Esophagus squamous epithelium (tissue), 5 donors: ENCODE measurements at regions not wholly inside any gene's neighbourhood (a gene's known extent, or its start where the extent isn't known, plus 50 kb on each side); places are given as distances from the start of the nearest gene placed in this dataset.

Experiments used
- DNase-seq: peaks from one replicate; lab custom pipeline; 2025; lab: John Stamatoyannopoulos, UW
- H3K27ac ChIP-seq, 4 donors: fragments of 200-600 bp; sonication (generic); one replicate each; pipeline ENCODE4 v1.5.1; 2016 to 2019; ENCODE audit warnings: mild to moderate bottlenecking in 1 of 4
- H3K27me3 ChIP-seq, 4 donors: fragments of 200-600 bp; sonication (generic); 1 replicate in 3 of 4; 2 replicates in 1 of 4; pipeline versions ENCODE4 v1.5.1 to v1.6.0; 2017 to 2021; ENCODE audit warnings: antibody characterized with exemption in 1 of 4
- H3K36me3 ChIP-seq, 3 donors: fragments of 200-600 bp; sonication (generic); one replicate each; pipeline ENCODE4 v1.5.1; 2016 to 2019
- H3K4me1 ChIP-seq, 3 donors: fragments of 200-600 bp; sonication (generic); one replicate each; pipeline ENCODE4 v1.5.1; 2017 to 2019
- H3K4me3 ChIP-seq, 4 donors: fragments of 200-600 bp; sonication (generic); 1 replicate in 3 of 4; 2 replicates in 1 of 4; pipeline ENCODE4 v1.5.1; 2016 to 2019; ENCODE audit warnings: mild to moderate bottlenecking in 2 of 4, moderate library complexity in 1 of 4
- H3K9me3 ChIP-seq, 3 donors: fragments of 200-600 bp; sonication (generic); one replicate each; pipeline ENCODE4 v1.5.1; 2016 to 2019
- CTCF ChIP-seq, 6 experiments: fragments of 450-650 bp in 4 of 6; fragments of 200-600 bp in 2 of 6; sonication (generic) in 2 of 6; IDR thresholded peaks; one replicate each; pipeline ENCODE4 v1.5.1; 2016 to 2019; ENCODE audit warnings: antibody characterized with exemption in 6 of 6, mild to moderate bottlenecking in 4 of 6, moderate library complexity in 4 of 6
- POLR2A ChIP-seq, 4 donors: fragments of 450-650 bp; IDR thresholded peaks; one replicate each; pipeline ENCODE4 v1.6.1; 2017; ENCODE audit warnings: antibody characterized with exemption in 4 of 4, mild to moderate bottlenecking in 4 of 4, moderate library complexity in 3 of 4
- WGBS, 2 donors: methylation state at CpG; one replicate each; pipeline ENCODE4 v1.1.5; 2018; 5-methylcytosine and 5-hydroxymethylcytosine counted together
- intact Hi-C: fragments of 100-400 bp; cut with DNase I; formaldehyde crosslinking; loops from one replicate; pipeline ENCODE4 v1.15.0; 2022
- donor health status: DM: yes; HTN: yes; CAD: no.

DNA sequence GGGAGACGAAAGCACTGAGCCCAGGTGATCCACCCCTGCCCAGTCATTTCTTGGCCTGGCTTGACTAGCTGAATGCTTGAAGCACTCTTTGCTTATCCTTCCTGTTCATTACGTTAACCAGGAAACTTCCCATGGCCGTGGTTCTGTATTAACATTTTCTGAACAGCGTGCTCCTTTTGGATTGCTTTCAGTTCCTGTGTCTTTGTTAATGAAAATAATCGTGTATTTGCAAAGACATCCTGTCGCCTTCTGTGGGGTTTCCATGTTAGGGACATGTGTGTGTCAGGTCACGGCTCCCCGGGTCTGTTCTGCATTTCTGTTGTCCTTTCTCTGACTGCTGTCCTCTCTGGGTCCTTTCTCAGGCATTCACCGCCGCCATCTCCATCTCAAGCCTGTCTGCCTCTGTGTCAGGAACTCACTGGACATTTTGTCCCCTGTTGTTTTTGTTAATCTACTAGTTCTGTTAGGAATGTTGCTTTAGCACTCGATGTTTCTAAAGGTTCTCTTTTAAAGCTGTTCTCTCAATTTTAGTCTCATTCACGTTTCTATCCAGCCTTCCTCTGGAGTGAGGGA, 434.1 kb upstream of the HS6ST1 start:
- Histone ChIP-seq H3K4me3 (no peak overlapping the region), H3K27ac (no peak overlapping the region), H3K27me3 (no peaks in the 10 kb centered on the region), H3K9me3 (no peaks in the 10 kb centered on the region), H3K4me1 (no peaks in the 10 kb centered on the region), H3K36me3 (no peaks in the 10 kb centered on the region)
- no peak for DNase-seq
- no peak for TF ChIP-seq CTCF (IDR thresholded peaks at IDR 0.05)
- TF ChIP-seq POLR2A (IDR thresholded peaks at IDR 0.05): no peak
- WGBS, 2 donors: 65 to 73% methylated on average over 11 to 12 of the region's 12 CpGs
- intact Hi-C loops: no loop called here

DNA sequence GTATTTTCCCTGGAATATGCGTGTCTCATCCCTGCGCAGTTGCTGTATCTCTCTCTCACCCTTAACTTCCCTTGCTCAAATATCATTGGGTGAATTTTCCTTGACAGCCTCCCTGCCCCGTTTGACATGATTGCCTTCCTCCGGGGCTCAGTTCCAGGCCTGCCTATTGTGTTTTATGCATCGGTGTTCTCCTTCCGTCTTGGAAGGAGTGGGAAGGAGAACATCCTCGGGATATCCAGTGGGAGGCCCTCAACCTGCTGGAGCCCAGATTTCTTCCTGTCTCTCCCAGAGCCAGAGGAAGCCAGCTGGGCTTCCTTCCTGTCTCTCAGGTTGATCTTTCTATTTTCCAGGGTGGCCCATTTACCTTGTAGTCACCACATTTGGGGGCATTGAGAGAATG, 434.7 kb upstream of the HS6ST1 start:
- DNase-seq: no peak
- H3K4me3 ChIP-seq: no peak overlapping the region
- H3K9me3 ChIP-seq: no peaks in the 10 kb centered on the region
- no peaks in the 10 kb centered on the region for H3K4me1 ChIP-seq
- intact Hi-C loops: no loop called here
- TF ChIP-seq CTCF (IDR thresholded peaks at IDR 0.05) (no peak), POLR2A (IDR thresholded peaks at IDR 0.05) (no peak)
- no peaks in the 10 kb centered on the region for H3K36me3 ChIP-seq
- H3K27me3 ChIP-seq: no peaks in the 10 kb centered on the region
- no peak overlapping the region for H3K27ac ChIP-seq
- 64 to 65% methylated on average over 6 to 7 of the region's 7 CpGs for WGBS, 2 donors

DNA sequence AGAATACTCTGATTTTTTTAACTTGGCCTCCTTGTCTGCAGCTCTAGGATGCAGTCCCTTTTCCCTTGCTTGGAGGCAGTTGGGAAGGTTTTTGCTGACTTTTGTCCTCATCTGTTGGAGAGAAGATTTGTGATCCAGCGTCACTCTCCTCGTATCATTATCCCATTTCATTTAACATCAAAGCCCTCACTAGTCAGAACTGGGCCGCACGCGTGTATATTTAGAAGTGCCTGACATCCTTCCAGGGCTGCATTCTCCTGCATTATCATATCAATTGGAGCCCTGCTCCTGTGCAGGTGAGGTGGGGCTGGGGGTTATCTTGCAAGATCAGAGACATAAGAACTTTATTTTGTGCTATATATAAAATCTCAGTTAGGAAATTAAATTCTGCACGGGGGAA, 435.1 kb upstream of the HS6ST1 start:
- Histone ChIP-seq H3K9me3 (no peaks in the 10 kb centered on the region), H3K4me3 (no peak overlapping the region), H3K4me1 (no peaks in the 10 kb centered on the region), H3K27ac (no peak overlapping the region), H3K36me3 (no peaks in the 10 kb centered on the region), H3K27me3 (no peaks in the 10 kb centered on the region)
- intact Hi-C loops: no loop called here
- no peak for DNase-seq
- 70 to 71% methylated on average over 5 to 6 of the region's 6 CpGs for WGBS, 2 donors
- TF ChIP-seq POLR2A (IDR thresholded peaks at IDR 0.05): no peak
- TF ChIP-seq CTCF (IDR thresholded peaks at IDR 0.05): no peak

- WGBS, 2 donors: 58 to 61% methylated on average over 5 to 6 of the region's 6 CpGs
- DNase-seq: no peak
- Histone ChIP-seq H3K36me3 (no peaks in the 10 kb centered on the region), H3K27ac (no peak overlapping the region), H3K4me3 (no peak overlapping the region), H3K9me3 (no peaks in the 10 kb centered on the region), H3K4me1 (no peaks in the 10 kb centered on the region), H3K27me3 (no peaks in the 10 kb centered on the region)
- intact Hi-C loops: no loop called here
- TF ChIP-seq CTCF (IDR thresholded peaks at IDR 0.05) (no peak), POLR2A (IDR thresholded peaks at IDR 0.05) (no peak)
These were observed 435.6 kb upstream of the HS6ST1 start for GRCh38 chr2:128754246-128754724.

DNA sequence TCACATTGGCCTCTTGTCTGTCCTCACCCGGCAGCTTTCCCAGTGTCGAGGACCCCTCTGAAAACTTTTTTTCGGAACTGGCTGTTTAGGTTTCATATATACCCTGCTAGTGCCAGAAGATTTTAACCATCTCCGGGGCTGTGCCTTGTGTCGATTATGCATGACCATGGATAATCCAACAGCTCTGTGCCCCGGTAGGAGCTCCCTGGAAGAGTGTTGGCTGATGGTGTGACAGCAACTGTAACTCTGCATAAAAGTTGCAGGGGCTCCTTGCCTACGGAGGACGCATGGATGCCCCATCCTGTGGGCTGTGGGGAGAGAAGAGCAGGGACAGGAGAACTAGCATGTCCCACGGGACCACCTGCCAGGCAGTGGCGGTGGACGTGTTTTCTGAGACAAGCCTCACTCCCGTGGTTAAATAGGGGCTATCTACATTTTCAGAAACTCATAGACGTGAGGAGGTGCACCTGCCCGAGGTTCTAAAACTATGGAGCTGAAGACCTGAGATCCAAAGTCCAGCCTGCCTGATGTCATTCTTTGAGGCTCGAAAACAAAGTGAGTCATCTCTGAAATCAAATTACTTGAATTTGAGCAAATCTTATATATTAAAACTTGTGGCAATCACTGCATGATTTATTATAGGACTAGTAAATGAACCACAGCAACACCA, 437.2 kb upstream of the HS6ST1 start:
- Histone ChIP-seq H3K4me3 (no peak overlapping the region), H3K9me3 (no peaks in the 10 kb centered on the region), H3K27me3 (no peaks in the 10 kb centered on the region), H3K4me1 (no peaks in the 10 kb centered on the region), H3K36me3 (no peaks in the 10 kb centered on the region), H3K27ac (no peak overlapping the region)
- TF ChIP-seq POLR2A (IDR thresholded peaks at IDR 0.05): no peak
- TF ChIP-seq CTCF (IDR thresholded peaks at IDR 0.05): peak in 1 of 6 experiments; percentile 4
- DNase-seq: no peak
- intact Hi-C loops: no loop called here
- 56 to 66% methylated on average over 11 to 15 of the region's 15 CpGs for WGBS, 2 donors
